SK-N-SH treated with all-trans-retinoic acid at 6 μM for 48 hours (cell line): ENCODE measurements at regions not wholly inside any gene's neighbourhood (a gene's known extent, or its start where the extent isn't known, plus 50 kb on each side); places are given as distances from the start of the nearest gene placed in this dataset.

ENCODE experiments used
- TCF4 ChIP-seq: fragments of 250-450 bp; sonication (Bioruptor Pico); IDR thresholded peaks from 2 replicates; pipeline ENCODE4 v1.8.0; 2021; ENCODE audit warnings: mild to moderate bottlenecking, moderate library complexity, borderline replicate concordance
- TSHZ2 ChIP-seq: fragments of 250-450 bp; sonication (Bioruptor Pico); IDR thresholded peaks from 2 replicates; pipeline ENCODE4 v1.5.0; 2020; ENCODE audit warnings: mild to moderate bottlenecking, moderate library complexity
- ZNF70 ChIP-seq: fragments of 450-650 bp; formaldehyde crosslinking; IDR thresholded peaks from 2 replicates; pipeline ENCODE4 v1.5.0; 2020; ENCODE audit warnings: mild to moderate bottlenecking, moderate library complexity

DNA sequence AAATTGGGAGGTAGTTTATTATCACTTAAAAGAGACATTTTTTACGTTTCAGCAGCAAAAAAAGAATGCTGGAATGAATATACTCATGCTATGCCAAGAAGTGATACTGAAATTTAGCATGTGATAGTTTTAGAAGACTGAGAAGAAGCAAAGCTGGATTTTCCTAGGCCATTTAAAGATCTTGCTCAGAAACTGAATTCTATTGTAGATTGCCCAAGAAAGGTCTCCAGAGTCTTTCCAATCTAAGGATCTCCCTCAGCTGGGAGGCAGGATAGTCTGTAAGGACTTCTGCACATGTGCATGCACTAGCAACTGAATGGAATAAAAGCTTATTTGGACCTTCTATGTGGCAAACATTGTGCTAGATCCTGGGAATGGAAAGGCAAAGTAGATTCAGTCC lies 334.5 kb downstream of the DTWD2 start:
- TF ChIP-seq TCF4 (CRISPR knock-in tag): no peak
- TF ChIP-seq ZNF70 (CRISPR knock-in tag): no peak
- no peak for TF ChIP-seq TSHZ2 (CRISPR knock-in tag)
